Activated T-cell treated with anti-CD3 and anti-CD28 coated beads for 4 hours (primary cell): ENCODE measurements at regions not wholly inside any gene's neighbourhood (a gene's known extent, or its start where the extent isn't known, plus 50 kb on each side); places are given as distances from the start of the nearest gene placed in this dataset.

Experiments
- DNase-seq: peaks from one replicate; pipeline ENCODE4 v3.0.0-alpha.2; 2020

DNA sequence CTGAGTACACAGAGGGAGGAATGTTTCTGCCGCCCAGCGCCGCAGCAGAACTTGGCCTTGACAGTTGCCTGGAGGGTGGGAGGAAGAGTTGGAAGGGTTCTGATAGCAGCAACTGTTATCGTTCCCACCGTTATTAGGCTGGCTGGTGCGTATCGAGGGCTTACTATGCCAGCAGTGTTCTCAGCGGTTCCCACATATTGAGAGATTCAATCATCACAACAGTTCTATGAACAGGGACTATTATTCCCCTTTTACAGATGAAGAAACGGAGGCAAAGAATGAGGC is 380.1 kb upstream of the SULF2 start:
- no peak for DNase-seq

DNA sequence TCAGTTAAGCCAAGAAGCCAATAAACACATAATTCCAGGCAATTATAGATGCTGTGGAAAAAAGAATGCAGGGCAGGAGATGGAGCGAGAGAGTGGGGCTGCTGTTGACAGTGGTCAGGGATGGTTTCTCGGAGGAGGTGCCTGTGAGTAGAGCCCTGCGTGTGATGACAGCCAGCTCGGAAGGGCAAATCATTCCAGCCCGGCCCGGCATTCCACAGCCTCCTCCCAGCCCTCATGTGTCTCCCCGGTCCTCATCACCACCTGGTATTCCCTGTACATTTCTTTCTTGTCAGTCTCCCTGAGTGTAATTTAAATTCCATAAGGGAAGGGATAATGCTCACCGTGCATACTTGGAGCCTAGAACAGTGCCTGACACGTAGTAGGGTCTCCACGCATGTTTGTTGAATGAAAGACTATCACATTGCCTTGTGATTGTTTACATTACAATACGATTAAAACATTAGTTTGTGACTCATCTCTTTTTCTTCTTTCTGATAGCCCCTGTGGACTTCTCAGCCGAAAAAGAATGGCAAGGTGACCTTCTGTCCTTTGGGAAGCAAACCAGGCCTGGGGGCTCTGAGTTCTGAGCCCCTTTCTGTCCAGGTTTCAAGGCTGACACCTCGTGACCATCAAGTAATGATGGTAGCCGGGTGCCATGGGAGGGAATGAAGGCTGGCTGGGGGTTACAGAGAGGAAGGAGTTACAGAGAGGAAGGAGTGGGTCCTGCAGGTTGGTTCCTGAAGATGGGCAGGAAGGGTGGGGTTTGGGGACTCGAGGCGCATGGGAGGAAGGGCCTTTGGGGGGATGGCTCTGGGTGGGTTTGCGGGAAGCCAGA is 379.5 kb upstream of the SULF2 start:
- no peak for DNase-seq

GRCh38 chr20:48164034-48164433 is 378.8 kb upstream of the SULF2 start:
- no peak for DNase-seq

DNA sequence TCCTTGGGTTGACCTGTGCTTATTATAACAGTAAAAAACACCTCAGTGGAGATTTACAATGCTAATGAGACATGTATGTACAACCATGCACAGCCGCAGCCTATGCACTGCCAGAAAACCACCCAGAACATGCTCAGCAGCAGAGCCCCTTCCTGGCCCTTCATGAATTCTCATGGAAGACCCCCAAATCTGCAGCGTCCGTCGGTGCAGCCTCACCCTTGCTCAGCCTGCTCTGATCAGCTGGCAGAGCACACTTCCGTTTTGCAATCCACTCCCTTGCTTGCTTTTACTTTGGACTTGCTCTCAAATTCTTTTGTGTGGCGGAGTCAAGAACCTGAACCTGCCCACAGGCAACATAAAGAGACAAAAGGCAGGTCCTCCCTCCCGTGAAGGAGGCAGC is 378.2 kb upstream of the SULF2 start:
- no peak for DNase-seq

DNA sequence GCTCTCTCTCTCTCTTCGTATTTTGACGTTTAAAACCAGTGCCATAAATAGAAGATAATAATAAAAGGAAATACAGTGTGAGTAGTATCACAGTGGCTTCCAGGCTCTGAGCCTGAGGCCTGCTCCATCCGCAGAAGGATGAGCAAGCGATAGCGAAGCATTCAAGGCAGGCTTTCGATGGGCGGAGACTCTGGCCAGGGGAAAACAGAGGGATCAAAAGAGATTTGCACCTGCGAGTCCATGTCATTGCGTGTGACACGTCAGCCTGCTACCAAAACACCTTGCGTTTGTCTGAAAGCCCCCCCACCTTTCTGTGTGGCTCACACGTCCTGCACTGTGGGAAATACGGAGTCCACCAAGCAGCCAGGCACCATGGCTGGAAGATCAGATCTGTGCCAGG is 377.3 kb upstream of the SULF2 start:
- DNase-seq, result no peak

DNA sequence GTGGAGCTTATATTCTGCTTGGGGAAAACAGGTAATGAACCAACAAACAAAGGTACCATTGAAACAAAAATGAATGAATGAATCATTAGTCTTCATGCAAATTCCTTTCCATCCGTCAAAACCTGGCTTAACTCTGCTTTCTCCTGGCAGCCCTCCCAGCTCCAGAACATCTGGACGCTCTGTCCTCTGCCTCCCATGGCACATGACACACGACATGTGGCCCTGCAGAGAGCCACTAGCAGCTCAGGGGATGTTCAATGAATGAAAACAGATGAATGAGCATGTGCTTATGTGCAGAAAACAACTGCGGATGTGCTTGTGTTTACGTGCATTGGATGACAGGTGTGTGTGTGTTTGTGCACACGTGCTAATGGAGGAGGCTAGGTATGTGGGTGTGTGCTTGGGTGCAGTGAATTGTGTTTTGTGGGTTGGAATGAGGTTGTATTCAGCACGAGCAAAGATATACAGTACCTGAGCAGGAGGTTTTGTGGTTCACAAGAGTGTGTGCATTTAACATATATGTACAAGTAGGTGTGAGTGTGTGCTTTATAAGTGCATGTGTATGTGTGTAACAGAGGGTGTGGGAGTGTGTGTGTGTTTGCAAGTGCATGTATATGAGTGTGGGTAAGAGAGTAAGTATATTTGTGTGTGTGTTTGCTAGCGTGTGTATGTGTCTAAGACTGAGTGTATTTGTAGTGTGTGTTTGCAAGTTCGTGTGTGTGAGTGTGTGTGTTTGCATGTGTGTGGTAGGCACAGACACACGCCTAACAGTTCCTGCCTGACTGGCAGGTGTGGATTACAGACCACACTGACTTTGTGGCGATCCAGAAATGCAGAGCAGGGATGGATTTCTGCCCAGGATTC is 374.1 kb upstream of the SULF2 start:
- DNase-seq, result no peak

- no peak for DNase-seq
These were observed 372.7 kb upstream of the SULF2 start for GRCh38 chr20:48158014-48158413.

- no peak for DNase-seq
These were observed 371.8 kb upstream of the SULF2 start for GRCh38 chr20:48156951-48157700.

- no peak for DNase-seq
These were observed 371.2 kb upstream of the SULF2 start for GRCh38 chr20:48156521-48156920.

GRCh38 chr20:48155268-48155667 is 370.0 kb upstream of the SULF2 start:
- DNase-seq, result no peak

DNA sequence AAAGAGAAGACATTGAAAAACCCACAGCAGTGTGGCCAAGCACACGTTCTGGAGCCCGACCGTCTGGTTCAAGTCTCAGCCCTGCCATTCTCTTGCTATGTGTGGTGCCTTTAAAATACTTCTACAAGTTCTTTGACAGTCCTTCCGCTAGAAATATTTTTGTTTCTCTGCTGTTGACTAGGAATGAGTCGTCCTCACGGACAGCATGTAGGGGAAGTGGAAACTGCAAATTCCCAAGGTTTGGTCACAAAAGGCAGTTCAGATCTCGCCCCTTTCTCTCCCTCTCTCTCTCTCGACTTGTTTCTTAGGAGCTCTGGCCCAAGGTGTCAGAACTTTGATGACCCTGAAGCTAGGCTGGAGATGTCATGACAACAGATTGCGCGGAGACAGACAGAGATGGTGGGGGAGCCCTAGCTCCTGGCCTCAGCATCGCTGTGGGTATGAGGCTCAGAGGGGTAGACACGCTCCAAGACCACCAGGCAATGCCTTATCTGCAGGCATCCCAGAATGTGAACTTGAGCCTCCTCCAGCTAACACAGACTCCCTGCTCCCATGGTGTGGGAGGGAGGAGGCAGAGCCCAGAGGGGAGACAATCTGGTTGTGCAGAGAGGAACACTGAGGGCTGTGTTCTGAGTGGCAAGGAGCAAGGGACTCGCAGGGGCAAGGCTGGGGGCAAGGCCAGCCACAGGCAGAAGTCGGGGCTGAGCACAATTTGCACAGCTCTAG is 368.9 kb upstream of the SULF2 start:
- no peak for DNase-seq

GRCh38 chr20:48153523-48153922 is 368.2 kb upstream of the SULF2 start:
- DNase-seq, result no peak

DNA sequence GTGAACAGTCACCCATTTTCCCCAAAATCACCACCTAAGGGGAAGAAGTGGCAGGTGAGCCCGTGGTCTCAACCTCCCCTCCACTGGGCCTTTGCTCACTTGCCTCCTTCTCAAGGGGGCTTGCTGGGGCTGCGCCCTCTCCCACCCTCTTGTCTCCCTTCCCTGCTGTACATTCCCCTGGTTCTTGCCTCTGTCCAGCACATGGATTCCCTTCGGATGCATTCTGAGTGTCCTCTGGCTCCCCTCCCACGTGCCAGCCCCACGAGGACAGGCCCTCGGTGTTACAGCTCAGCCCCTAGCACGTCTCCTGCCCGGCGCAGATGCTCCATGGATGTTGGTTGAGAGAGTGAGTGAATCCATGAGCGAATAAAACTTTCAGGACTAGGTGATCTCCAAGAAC is 367.8 kb upstream of the SULF2 start:
- no peak for DNase-seq

GRCh38 chr20:48150568-48150967 is 365.3 kb upstream of the SULF2 start:
- DNase-seq, result no peak

DNA sequence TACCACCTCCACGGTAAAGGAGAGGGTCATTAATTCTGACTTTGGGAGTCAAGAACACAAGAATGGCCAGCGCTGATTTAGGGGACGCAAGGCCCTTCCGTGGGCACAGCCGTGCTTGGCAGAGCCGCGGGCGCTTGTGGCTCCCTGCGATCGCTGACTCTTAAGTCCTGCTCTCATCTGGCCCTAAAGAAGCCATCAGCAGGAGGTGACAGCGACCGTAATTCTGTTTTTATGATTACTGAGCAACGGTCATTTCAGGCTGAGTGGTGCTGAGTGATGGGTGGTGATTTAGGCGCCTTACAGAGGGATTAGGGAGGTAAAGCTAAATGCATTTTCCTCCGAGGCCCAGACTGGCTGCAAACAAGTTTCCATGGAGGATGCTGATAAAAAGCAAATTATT is 364.6 kb upstream of the SULF2 start:
- DNase-seq, result no peak

DNA sequence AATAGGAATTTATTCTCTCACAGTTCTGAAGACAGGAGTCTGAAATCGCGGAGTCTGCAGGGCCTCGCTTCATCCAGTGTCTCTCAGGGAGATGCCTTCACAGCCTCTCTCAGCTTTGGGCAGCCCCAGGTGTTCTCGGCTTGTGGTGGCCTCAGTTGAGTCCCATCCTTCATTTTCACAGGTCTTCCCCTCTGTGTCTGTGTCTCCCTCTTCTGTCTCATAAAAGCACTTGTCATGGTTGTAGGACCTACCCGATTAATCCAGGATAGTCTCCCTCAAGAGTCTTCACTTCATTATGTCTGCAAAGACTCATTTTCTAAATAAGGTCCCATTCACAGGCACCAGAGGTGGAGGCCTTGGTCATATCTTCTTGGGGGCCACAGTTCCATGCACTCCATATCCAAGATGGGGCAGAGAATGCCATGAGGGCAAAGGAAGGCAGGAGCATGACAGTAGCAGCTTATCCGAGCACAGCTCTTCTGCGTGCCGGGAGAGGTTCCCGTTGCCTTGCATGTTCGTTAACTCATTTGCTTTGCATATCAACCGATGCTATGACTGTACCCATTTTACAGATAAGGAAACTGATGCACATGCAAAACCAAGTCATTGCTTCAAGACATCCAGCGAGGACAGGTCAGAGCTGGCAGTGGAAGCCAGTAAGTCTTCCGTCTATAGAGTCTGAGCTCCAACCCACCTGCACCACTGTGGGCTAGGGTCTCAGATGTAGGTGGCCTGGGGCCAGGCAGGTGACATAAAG is 363.8 kb upstream of the SULF2 start:
- DNase-seq, result no peak

- DNase-seq, result no peak
These were observed 362.7 kb upstream of the SULF2 start for GRCh38 chr20:48148020-48148419.

DNA sequence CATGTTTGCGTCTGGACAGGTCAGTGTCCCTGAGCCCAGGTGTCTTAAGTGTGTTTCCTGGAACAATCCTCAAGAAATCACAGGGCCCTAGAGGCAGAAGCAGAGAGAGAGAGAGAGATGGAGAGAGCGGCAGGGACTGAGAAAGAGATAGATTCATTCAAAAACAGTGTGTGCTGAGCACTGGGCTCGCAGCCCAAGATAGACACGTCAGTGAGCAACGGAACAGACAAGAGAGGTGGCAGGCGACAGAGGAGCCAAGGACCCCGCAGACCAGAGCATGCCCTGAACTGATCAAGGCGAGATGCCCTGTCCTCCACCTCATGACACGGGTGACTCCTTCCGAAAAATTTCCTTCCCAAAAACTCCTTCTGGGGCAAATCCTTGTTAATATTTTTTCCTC is 362.0 kb upstream of the SULF2 start:
- no peak for DNase-seq

DNA sequence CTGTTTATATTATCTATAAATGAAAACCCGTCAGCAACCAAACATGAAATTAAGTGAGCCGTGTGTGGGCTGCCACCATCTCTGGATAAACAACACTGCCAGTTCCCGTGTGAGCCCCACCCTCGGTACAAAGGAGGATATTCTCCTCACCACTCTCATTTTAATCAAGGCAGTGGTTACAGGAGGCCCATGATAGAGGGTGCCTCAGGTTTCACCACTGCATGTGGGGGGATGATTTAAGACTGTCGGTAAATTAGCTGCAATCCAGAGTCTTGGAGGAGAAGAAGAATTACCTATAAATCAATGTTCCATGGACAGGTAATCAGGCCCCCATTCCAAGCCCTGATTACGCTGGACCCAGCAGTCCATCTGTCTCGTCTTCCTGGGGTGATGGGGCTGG is 361.6 kb upstream of the SULF2 start:
- no peak for DNase-seq

DNA sequence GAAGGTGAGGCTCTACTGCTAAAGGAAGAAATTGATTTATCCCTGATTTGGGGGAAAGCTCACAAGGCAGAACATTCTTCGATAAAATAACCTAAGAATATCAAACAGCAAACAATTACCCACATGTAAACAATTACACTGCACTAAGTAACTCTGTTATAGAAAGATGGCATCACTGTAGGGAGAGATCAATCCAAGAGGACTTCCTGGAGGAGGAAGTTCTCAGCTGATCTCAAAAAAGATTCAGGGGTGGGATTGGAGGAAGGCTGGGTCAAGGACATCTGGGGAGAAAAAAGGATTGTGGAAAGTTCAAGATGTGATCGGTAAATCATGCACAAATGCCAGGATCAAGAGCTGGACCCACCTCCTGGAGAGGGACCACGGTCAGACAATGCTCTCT is 361.0 kb upstream of the SULF2 start:
- DNase-seq, result no peak

DNA sequence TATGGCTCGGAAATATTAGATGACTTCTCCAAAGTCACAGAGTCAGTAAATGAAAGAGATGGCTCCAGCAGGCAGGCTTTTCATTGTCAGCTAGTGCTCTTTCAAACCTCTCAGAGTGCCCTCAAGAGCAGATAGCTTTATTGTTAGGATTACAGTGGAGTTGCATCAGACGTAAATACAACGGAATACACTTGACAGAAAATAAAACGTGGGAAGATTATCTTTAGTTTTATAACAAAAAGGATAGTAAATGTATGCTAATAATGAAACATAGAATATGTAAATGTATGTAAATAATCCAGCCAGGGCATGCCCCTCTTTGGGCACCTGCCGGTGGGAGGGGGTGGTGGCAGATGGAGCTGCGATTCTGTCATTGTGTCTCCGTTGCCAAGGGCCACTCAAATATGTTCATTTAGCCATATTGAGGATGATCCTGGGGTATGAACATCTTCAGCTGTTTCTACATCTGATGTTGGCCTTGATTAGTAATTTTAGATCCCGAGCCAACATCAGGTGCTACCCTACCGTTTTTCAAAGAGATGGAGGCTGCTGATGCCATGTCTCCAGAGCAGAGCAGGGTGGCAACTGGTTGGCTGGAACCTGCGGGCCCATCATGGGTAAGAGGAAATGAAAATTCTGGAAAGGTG is 358.3 kb upstream of the SULF2 start:
- DNase-seq, result no peak

DNA sequence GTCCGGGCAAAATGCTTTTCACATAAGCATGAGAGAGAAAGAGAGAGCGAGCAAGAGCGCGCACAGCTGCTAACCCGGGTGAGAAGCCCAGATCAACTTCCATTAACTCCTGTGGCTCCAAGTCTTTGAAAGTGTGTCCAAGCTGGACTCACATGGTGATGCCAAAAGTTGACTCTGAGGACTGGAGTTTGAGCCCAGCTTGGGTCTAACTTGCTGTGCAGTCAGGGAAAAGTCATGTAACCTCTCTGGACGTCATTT is 357.2 kb upstream of the SULF2 start:
- no peak for DNase-seq
